Stimulated activated CD8-positive, alpha-beta memory T cell treated with anti-CD3 and anti-CD28 coated beads, Interleukin-4, amount 100 ng/mL, for 4 hours (primary cell): ENCODE measurements at regions not wholly inside any gene's neighbourhood (a gene's known extent, or its start where the extent isn't known, plus 50 kb on each side); places are given as distances from the start of the nearest gene placed in this dataset.
"Not testable (repeated sequence)": the region's sequence is repeated elsewhere in the genome, so short reads cannot be mapped to it uniquely, and the experiment has no call there.

Source experiments
- DNase-seq, 2 donors: peaks; one replicate each; pipeline ENCODE4 v3.0.0-alpha.2; 2020; ENCODE audit warnings: low read depth in 2 of 2, low spot score in 1 of 2

- DNase-seq: no peak
These were observed 709.8 kb downstream of the PCDH17 start for GRCh38 chr13:58341318-58341717.

GRCh38 chr13:58343076-58343475, 711.5 kb downstream of the PCDH17 start:
- DNase-seq: no peak

GRCh38 chr13:58352100-58352499, 720.6 kb downstream of the PCDH17 start:
- DNase-seq: not testable (repeated sequence)

- no peak for DNase-seq
These were observed 738.4 kb downstream of the PCDH17 start for GRCh38 chr13:58369936-58370335.

- no peak for DNase-seq
These were observed 744.8 kb downstream of the PCDH17 start for GRCh38 chr13:58376349-58376748.

GRCh38 chr13:58376775-58377174, 745.2 kb downstream of the PCDH17 start:
- no peak for DNase-seq

GRCh38 chr13:58379221-58379620, 747.7 kb downstream of the PCDH17 start:
- no peak for DNase-seq

- DNase-seq: not testable (repeated sequence)
These were observed 753.8 kb downstream of the PCDH17 start for GRCh38 chr13:58385336-58385735.

GRCh38 chr13:58397596-58398387, 766.2 kb downstream of the PCDH17 start:
- no peak for DNase-seq

- no peak for DNase-seq
These were observed 767.7 kb downstream of the PCDH17 start for GRCh38 chr13:58399263-58399662.

GRCh38 chr13:58406545-58406944, 775.0 kb downstream of the PCDH17 start:
- no peak for DNase-seq

- no peak for DNase-seq
These were observed 798.4 kb downstream of the PCDH17 start for GRCh38 chr13:58429917-58430316.

- no peak for DNase-seq
These were observed 803.4 kb downstream of the PCDH17 start for GRCh38 chr13:58434943-58435342.

- DNase-seq: no peak
These were observed 805.9 kb downstream of the PCDH17 start for GRCh38 chr13:58437427-58437826.

- no peak for DNase-seq
These were observed 815.4 kb downstream of the PCDH17 start for GRCh38 chr13:58446979-58447378.

- no peak for DNase-seq
These were observed 820.6 kb downstream of the PCDH17 start for GRCh38 chr13:58452123-58452623.

GRCh38 chr13:58455094-58455493, 823.5 kb downstream of the PCDH17 start:
- DNase-seq: no peak

GRCh38 chr13:58461217-58461616, 829.7 kb downstream of the PCDH17 start:
- DNase-seq: no peak

GRCh38 chr13:58463841-58464240, 832.3 kb downstream of the PCDH17 start:
- no peak for DNase-seq

- no peak for DNase-seq
These were observed 835.6 kb downstream of the PCDH17 start for GRCh38 chr13:58467176-58467575.

GRCh38 chr13:58472483-58472882, 840.9 kb downstream of the PCDH17 start:
- no peak for DNase-seq

GRCh38 chr13:58474581-58474980, 843.0 kb downstream of the PCDH17 start:
- no peak for DNase-seq
